GM21529 (cell line): ENCODE measurements at regions not wholly inside any gene's neighbourhood (a gene's known extent, or its start where the extent isn't known, plus 50 kb on each side); places are given as distances from the start of the nearest gene placed in this dataset.

Experiments
- ATAC-seq: cut with Tn5 transposase; IDR thresholded peaks from one replicate; pipeline ENCODE4 v1.9.1; 2021; ENCODE audit not compliant: unreplicated experiment

- no peak for ATAC-seq
Measured at GRCh38 chr4:107253579-107254068, 217.5 kb upstream of the DKK2 start.

DNA sequence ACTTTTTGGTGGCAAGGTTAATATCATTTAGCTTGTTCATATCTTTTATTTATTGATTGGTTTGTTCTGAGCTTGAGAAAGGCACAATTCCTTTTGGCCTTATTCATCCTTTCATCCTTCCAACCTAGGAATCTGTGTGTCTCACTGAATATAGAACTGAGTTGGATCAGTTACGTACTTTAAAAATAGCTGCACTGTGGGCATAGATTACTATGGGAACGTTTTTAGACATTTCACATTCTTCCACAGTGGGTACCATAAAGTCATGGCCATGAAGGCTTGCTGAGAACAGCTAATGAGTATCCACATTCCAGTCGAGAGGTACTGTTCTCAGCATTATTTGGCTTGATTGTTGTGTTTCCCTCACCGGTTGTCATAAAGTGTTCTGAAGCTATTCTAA, 217.0 kb upstream of the DKK2 start:
- ATAC-seq = no peak

- ATAC-seq = no peak
Measured at GRCh38 chr4:107252571-107252970, 216.5 kb upstream of the DKK2 start.

DNA sequence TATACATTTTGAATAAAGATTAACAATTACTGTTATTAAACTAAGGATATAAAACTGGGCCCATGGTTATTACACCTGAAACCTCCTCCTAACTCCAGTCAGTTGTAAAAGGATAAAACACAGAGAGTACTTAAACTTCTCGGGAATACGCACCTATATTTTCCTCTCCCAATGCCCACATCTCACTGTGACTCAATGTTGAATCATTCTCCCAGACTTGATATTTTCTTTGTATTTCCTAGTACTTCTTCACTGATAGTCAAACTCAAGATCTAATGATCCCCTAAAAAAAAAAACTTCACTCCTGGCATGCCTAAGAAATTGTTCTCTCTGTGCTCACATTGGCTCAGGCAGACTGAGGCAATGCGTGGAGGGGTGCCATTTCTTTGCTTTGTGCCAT, 212.5 kb upstream of the DKK2 start:
- no peak for ATAC-seq

DNA sequence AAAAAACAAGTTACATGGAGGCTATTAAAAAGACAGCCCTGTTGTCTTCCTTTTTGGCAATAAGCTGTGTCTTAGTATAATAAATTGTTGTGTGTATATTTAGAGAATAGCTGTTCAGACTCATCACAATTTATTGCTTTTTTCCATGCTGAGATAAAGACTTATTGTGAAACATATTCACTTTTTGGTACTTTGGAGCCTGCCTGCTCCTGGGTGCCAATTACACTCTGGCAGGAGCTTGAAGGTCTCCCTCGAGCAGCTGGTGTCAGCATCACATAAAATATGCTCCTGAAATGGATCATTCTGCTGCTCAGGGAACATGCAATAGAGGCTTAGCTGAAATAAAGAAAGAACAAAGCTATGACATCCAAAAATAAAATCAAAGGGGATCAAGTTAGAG, 211.6 kb upstream of the DKK2 start:
- no peak for ATAC-seq

DNA sequence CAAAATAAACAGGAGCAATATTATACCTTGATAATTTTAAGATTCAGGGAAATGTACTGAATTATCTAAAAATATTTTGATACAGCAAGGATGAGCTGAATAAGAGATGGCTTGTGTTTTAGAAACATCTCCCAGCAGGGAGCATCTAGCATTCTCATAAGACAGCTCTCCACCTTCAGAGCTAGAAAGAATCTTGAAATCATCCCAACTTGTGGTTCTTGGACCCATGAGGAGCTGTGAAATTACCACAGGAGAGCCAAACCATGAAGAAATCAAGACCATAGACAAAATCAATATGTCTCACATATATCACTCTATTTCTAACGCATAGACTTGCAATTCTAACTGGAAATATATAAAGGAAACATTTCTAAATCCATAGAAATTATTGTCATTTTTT, 210.6 kb upstream of the DKK2 start:
- no peak for ATAC-seq

- ATAC-seq = no peak
Measured at GRCh38 chr4:107243141-107243781, 207.1 kb upstream of the DKK2 start.

DNA sequence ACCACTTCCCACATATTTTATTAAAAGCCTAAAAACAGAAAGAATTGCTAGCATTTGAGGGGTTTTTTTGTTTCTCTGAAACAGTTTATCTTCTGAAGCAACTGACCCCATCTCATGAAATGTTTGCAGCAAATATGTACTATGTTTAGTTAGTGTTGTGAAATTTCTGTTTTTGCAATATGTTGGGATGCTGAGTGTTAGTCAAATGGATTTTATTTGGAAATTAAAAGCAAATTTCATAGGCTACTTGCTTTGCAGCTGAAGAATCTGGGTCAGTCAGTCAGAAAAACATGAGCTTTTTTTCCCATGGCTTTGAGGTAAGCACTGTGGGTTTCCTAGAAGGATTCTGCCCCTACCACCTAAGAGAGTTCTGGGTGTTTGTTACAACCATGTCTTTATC, 184.9 kb upstream of the DKK2 start:
- ATAC-seq = no peak

DNA sequence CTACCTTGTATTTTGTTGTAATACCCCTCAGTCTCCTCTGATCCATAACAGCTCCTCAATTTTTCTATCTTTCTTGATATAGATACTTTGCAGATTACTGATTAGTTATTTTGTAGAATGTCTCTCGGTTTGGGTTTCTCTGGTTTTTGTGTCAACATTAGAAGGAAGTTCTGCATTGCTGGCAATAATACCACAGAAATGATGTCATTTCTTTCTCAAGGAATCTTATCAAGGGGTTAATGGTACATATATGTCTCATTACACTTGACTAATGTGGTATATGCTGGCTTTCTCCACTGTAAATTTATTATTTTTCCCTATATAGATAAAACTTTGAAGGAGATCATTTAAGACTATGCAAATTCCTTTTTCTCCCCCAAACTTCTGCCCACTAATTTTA, 183.6 kb upstream of the DKK2 start:
- no peak for ATAC-seq

GRCh38 chr4:107216379-107216778, 180.3 kb upstream of the DKK2 start:
- ATAC-seq = no peak

DNA sequence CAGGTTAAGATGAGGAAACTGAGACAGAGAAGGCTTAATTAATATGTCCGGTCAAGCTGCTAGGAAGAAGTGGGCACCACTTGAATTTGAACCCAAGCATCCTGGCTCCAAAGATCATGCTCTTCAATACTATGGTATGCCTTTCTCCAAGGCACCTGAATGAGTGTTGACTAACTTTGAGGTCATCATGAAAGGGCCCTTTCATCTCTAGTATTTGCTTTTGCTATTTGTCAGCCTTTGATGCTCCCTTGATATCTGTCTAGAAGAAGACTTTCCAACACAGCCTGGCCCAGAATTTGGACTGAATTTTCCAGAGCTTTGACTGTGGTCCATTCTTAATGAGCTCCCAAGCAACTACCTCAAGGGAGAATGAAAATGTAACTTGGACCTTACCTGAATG, 179.1 kb upstream of the DKK2 start:
- ATAC-seq = no peak

DNA sequence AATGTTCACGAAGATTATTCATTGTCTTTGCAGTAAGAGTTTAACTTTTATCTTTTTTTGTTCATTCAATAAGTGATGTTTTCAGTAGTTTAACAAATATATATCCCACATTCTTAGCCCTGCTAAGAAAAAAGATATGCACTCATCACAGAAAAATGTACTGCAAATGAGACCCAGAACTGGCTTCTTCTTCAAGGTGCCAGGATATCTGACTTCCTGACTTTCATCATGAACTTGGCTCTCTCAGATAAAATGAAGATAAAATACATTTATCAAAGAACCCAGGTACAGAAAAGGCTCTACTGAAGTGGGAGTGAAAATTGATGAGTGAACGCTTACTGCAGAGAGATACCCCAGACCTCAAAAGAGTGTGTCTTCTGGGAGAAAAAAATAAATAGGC, 177.8 kb upstream of the DKK2 start:
- ATAC-seq = no peak

- ATAC-seq = no peak
Measured at GRCh38 chr4:107213410-107213809, 177.3 kb upstream of the DKK2 start.

- ATAC-seq = no peak
Measured at GRCh38 chr4:107212565-107212964, 176.5 kb upstream of the DKK2 start.

DNA sequence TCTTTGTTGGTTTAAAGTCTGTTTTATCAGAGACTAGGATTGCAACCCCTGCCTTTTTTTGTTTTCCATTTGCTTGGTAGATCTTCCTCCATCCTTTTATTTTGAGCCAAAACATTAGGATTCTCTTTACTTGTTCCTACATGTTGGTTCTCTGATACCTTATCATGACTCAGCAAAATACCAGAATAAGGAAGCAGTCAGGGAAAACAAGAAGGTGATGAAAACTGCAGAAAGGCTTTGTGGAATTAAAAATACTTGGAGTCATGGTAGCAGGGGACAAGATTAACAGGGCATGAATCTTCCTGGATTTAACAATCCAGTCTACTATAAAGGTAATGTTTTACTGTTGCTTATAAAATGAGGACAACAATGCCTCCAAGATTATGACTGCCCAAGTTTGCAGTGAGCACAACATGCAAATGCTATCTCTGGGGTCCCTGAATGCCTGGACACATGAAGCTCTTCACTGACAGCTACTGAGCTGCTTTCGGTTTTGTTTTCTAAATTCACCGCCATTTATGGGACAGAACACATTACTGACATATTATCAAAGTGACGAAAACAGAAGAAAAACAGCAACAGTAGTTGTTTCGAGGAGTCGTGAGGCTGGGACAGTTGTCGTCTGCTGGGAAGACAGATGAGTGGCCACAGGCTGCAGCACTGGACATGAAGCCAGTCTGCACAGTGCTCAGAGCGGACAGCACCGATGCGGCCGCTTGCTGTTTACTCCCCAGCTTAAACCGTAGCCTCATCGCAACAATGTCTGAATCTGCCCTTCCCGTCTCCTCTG, 174.5 kb upstream of the DKK2 start:
- no peak for ATAC-seq

GRCh38 chr4:107203733-107204132, 167.6 kb upstream of the DKK2 start:
- ATAC-seq = no peak

DNA sequence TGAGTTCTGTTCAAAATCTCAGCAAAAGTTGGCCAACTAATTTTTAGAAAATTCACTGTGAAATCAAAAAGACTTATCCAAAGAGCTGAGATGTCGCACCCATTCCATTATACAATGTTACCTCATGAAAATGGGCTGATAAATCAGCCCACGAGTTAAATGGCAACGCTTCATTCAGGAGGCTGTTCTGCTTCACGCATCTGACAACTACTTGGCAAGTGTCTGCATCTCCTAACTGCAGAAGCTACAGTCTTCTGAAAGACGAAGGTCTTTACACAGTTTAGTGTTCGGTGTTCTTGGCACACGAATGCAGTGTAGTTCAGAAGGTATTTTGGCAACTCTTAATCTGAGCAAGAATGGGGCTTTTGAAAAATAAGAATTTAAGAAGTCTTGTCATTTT, 166.6 kb upstream of the DKK2 start:
- no peak for ATAC-seq

DNA sequence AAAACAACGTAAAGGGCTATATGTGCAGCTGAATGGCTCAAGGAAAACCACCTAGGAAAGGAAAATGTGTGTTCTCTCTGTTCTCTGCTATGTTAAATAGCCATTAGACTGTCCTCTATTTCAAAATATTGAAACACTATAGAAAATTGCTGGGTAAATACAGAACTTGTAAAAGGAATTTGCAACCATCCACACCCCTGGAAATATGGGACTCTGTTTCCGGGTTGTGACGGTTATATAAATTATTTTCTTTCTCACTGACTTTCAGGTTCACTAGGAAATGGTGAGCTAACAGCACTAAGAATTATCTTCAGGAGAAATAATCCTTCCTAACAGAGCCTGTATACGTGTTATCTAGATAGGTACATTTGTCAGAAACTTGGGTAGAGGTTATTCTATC, 161.0 kb upstream of the DKK2 start:
- ATAC-seq = no peak

- ATAC-seq = no peak
Measured at GRCh38 chr4:107196312-107196711, 160.2 kb upstream of the DKK2 start.

DNA sequence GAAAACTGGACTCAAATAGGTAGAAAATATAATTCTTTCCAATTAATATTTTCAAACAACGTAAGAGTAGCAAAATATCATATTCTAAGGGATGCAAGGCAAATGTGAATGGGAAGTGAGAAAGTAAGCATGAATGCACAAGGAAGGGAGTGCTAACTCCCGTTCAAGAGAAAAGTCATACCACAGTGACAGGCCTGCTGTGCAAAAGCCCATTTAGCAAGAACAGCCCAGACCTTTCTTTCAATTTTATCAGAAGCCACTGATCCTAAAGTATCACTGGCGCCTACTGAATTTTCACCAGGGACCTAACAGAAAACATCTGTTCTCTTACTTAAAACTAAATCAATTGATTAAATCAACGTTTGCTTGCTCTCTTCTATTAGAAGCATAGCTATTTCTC, 157.9 kb upstream of the DKK2 start:
- no peak for ATAC-seq

DNA sequence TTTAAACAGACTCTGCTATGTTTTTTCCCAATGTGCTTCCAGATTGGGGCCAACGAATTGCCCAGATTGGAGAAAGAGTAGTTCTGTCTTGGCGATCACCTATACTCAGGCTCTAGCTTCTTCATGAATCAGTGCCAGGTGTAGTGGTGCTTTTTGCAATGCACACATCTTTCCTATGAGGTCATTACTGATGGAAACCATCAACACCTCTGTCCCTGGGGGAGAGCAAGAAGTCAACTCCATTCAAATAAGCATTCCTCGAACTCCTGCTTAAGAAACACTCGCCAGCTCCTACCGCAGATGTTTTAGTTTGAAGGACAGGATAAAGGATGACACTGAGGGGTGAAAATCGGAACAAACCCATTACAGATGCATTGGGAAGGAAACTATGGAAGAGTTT, 156.5 kb upstream of the DKK2 start:
- no peak for ATAC-seq

DNA sequence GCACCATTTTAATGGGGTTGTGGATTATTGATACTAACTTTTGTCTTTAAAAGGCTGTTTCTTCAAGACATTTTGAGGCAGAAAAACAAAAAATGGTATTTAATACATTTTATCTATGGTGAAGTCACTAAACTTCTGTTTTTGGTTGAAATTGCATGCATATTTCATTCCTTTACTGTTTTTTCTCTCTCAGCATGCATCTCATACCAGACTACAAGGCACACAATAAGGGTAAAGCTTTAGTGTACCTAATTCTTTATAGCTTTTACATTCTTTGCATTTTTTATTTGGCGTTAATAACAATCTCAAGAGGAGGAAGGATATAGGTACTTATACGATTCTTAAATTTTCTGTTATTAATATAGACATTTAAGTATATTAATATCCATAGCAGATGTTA, 151.0 kb upstream of the DKK2 start:
- ATAC-seq = no peak
